Heart left ventricle (tissue), 16 donors: ENCODE measurements at regions not wholly inside any gene's neighbourhood (a gene's known extent, or its start where the extent isn't known, plus 50 kb on each side); places are given as distances from the start of the nearest gene placed in this dataset.
"Not testable (repeated sequence)": the region's sequence is repeated elsewhere in the genome, so short reads cannot be mapped to it uniquely, and the experiment has no call there.

Experiments used
- ATAC-seq, 4 donors: fragments of 200-7000 bp; cut with Tn5 transposase; one replicate each; pipeline ENCODE4 v1.9.1; 2020 to 2022; ENCODE audit warnings: moderate library complexity in 4 of 4, mild to moderate bottlenecking in 3 of 4, moderate number of reproducible peaks in 1 of 4
- DNase-seq, 5 donors: peaks; one replicate each; pipeline ENCODE4 v3.0.0-alpha.2; 2020
- H3K27ac ChIP-seq, 12 donors: fragments of 200-600 bp; sonication (generic) in 4 of 12; one replicate each; pipeline versions ENCODE4 v1.5.0 to v1.8.0; 2016 to 2022; ENCODE audit warnings: mild to moderate bottlenecking in 2 of 12
- H3K27me3 ChIP-seq, 9 donors: fragments of 200-600 bp; sonication (generic) in 2 of 9; one replicate each; pipeline versions ENCODE4 v1.5.1 to v1.8.0; 2016 to 2022; ENCODE audit warnings: mild to moderate bottlenecking in 3 of 9
- H3K36me3 ChIP-seq, 9 donors: fragments of 200-600 bp; sonication (generic) in 2 of 9; one replicate each; pipeline versions ENCODE4 v1.5.0 to v1.8.0; 2018 to 2022; ENCODE audit warnings: mild to moderate bottlenecking in 2 of 9
- H3K4me1 ChIP-seq, 12 donors: fragments of 200-600 bp; sonication (generic) in 4 of 12; one replicate each; pipeline versions ENCODE4 v1.5.0 to v1.8.0; 2016 to 2022; ENCODE audit warnings: mild to moderate bottlenecking in 3 of 12
- H3K4me3 ChIP-seq, 12 donors: fragments of 200-600 bp; sonication (generic) in 4 of 12; one replicate each; pipeline versions ENCODE4 v1.5.0 to v1.8.0; 2017 to 2022; ENCODE audit warnings: mild to moderate bottlenecking in 9 of 12, moderate library complexity in 4 of 12
- H3K9me3 ChIP-seq, 12 donors: fragments of 200-600 bp; sonication (generic) in 4 of 12; one replicate each; pipeline versions ENCODE4 v1.5.0 to v1.8.0; 2016 to 2022; ENCODE audit warnings: mild to moderate bottlenecking in 1 of 12
- WGBS, 4 donors: extraction: QIAGEN DNeasy Blood & Tissue Kit in 2 of 4; methylation state at CpG; one replicate each; pipeline versions ENCODE4 v1.1.5 to v1.1.7; 2013 to 2018; 5-methylcytosine and 5-hydroxymethylcytosine counted together
- intact Hi-C, 10 donors: fragments of 100-400 bp; cut with DNase I; formaldehyde crosslinking; loops; one replicate each; pipeline versions ENCODE4 v1.11.1 to v1.14.2; 2022
- donor health status: ischemic (EF 13 %, LVEDD 7.1; RV severe dilation, severe dysfunction).
- donor health status: healthy with polysubstance abuse.
- donor health status: DM: no; HTN: yes; CAD: no.
- donor health status: DM: no; HTN: no; CAD: no.
- donor health status: ischemic (EF 25% LVEDD 6.9; RV normal size, moderate dysfunction).
- donor health status: ischemic (EF 25% LVEDD 5.7; RV mildly dilated, moderate dysfunction).
- donor health status: healthy.
- donor health status: DM: yes; HTN: yes; CAD: no.
- donor health status: ischemic (EF 35%, LVEDD 5.7; RV mildly dilated, moderate dysfunction).
- donor health status: nonischemic (EF 11% LVEDD 7.7; RV severe dilation, severe dysfunction).
- donor health status: DM: yes; HTN: yes; CAD: no.
- donor health status: PGD.
- donor health status: ischemic (EF 29% LVEDD 5.4; RV normal size, mild dysfunction).
- donor health status: nonischemic (EF 23%, LVEDD 6.1; RV moderate dilation, normal function).

DNA sequence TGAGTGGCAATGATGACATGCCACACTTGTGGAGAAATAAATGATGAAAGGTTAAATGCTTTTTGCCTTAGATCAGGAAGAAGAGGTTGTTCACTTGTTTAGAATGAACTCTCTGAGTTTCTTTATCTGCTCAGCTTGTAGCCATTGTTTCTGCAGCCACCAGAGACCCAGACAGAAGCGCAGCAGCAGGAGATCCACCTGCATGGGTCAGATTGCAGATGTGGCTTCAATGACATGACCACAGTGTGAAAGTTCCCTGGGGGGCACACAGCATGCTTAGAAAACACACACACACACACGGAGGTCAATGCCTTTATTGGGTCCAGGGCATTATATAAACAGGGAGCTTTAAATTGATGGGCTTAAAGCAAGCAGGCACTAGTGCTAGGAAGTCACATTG lies 129.0 kb upstream of the ZNF658 start:
- H3K4me3 ChIP-seq, intact Hi-C loops, DNase-seq, H3K4me1 ChIP-seq, H3K27me3 ChIP-seq, H3K36me3 ChIP-seq, ATAC-seq, H3K9me3 ChIP-seq, H3K27ac ChIP-seq: not testable (repeated sequence)
- 16% methylated on average over 1 of the region's 2 CpGs; no CpG with 5 or more reads in 3 of the 4 donors for WGBS, 4 donors

GRCh38 chr9:66774618-66775017 lies 125.9 kb upstream of the ZNF658 start:
- H3K4me1 ChIP-seq, H3K27ac ChIP-seq, DNase-seq, H3K36me3 ChIP-seq, intact Hi-C loops, H3K27me3 ChIP-seq, H3K4me3 ChIP-seq, ATAC-seq, H3K9me3 ChIP-seq: not testable (repeated sequence)
- 80 to 92% (median 87%) methylated on average over 5 to 7 of the region's 8 CpGs for WGBS, 4 donors

GRCh38 chr9:66779944-66780661 lies 120.4 kb upstream of the ZNF658 start:
- H3K36me3 ChIP-seq, H3K4me1 ChIP-seq, intact Hi-C loops, H3K27ac ChIP-seq, DNase-seq, ATAC-seq, H3K27me3 ChIP-seq, H3K9me3 ChIP-seq, H3K4me3 ChIP-seq: not testable (repeated sequence)
- 91 to 100% (median 93%) methylated on average over 1 to 4 of the region's 7 CpGs; no CpG with 5 or more reads in 1 of the 4 donors for WGBS, 4 donors

- not testable (repeated sequence) for ATAC-seq
Observed at GRCh38 chr9:66781240-66781639, 119.3 kb upstream of the ZNF658 start.

DNA sequence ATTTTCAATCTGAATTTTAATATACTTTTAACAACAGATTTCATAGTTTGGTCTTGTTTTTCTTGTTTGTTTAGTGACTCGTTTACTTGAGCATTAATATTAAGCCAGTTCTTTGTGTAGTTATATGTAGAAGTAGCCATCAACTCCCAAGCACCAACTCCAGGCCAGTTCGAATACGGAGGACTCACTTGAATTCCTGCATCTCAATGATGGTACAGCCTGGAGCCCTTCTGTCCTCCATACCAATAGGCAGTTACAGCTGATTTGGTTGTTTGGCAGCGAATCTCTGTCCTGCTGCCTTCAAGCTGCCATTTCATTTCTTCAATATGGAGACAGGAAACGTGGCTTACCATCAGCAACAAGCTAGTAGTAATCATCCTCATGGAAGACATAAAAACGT lies 118.5 kb upstream of the ZNF658 start:
- H3K9me3 ChIP-seq, H3K4me1 ChIP-seq, ATAC-seq, H3K27me3 ChIP-seq, DNase-seq, intact Hi-C loops, H3K36me3 ChIP-seq, H3K4me3 ChIP-seq: not testable (repeated sequence)
- H3K27ac ChIP-seq, result peak overlapping the region in 1 of 12 donors; percentile 37
- WGBS, 4 donors, result 43 to 77% (median 64%) methylated on average over 3 to 6 of the region's 6 CpGs

More at GRCh38 chr9:66781240-66781639, 119.3 kb upstream of the ZNF658 start:
- H3K9me3 ChIP-seq, H3K4me3 ChIP-seq, H3K27ac ChIP-seq, H3K27me3 ChIP-seq, H3K36me3 ChIP-seq, DNase-seq, intact Hi-C loops, H3K4me1 ChIP-seq: not testable (repeated sequence)
- 0% methylated on average over 1 of the region's 1 CpG for WGBS, 4 donors

GRCh38 chr9:66785603-66786002 lies 114.9 kb upstream of the ZNF658 start:
- H3K9me3 ChIP-seq, H3K4me3 ChIP-seq, H3K4me1 ChIP-seq, DNase-seq, H3K27me3 ChIP-seq, ATAC-seq, H3K27ac ChIP-seq, H3K36me3 ChIP-seq, intact Hi-C loops: not testable (repeated sequence)
- WGBS, 4 donors, result 77 to 81% (median 78%) methylated on average over 3 of the region's 3 CpGs

DNA sequence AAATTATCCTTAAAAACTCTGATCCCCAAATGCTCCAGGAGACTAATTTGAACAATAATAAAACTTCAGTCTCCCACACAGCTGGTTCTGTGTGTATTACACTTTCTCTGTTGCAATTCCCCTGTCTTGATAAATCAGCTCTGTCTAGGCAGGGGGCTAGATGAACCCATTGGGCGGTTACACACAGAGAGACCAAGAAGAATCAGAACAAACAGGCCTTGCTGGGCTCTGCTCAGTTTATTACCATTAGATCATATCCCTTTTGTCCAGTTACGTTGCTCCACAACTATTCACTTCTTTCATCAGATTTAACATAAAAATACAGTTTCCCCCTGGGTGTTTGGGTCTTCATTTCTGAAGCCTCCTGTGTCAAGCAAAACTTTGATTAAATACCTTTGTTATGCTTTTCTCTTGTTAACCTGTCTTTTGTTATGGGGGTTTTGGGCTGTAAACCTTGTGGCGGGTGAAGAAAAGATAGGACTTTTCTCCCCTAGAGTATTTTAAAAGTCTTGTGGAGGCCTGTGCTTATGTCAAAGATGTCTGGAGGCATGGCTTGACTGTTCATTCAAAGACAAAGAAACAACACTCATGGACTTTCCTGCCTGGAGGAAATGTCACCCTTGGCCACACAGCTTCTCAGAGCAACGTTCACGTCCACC lies 109.3 kb upstream of the ZNF658 start:
- H3K36me3 ChIP-seq, H3K27me3 ChIP-seq, H3K4me3 ChIP-seq, intact Hi-C loops, DNase-seq, H3K9me3 ChIP-seq, H3K4me1 ChIP-seq, H3K27ac ChIP-seq, ATAC-seq: not testable (repeated sequence)
- 78 to 85% (median 82%) methylated on average over 1 of the region's 5 CpGs for WGBS, 4 donors

GRCh38 chr9:66794769-66795168 lies 105.8 kb upstream of the ZNF658 start:
- H3K27me3 ChIP-seq, H3K9me3 ChIP-seq, H3K4me3 ChIP-seq, H3K4me1 ChIP-seq, H3K36me3 ChIP-seq, intact Hi-C loops, DNase-seq, ATAC-seq, H3K27ac ChIP-seq: not testable (repeated sequence)
- WGBS, 4 donors, result 18 to 54% (median 40%) methylated on average over 1 to 2 of the region's 2 CpGs

- H3K4me1 ChIP-seq, H3K27ac ChIP-seq, intact Hi-C loops, H3K4me3 ChIP-seq, DNase-seq, H3K27me3 ChIP-seq, H3K9me3 ChIP-seq, H3K36me3 ChIP-seq, ATAC-seq: not testable (repeated sequence)
- WGBS, 4 donors, result 72 to 80% (median 76%) methylated on average over 2 of the region's 3 CpGs
Observed at GRCh38 chr9:66795723-66796503, 104.6 kb upstream of the ZNF658 start.

DNA sequence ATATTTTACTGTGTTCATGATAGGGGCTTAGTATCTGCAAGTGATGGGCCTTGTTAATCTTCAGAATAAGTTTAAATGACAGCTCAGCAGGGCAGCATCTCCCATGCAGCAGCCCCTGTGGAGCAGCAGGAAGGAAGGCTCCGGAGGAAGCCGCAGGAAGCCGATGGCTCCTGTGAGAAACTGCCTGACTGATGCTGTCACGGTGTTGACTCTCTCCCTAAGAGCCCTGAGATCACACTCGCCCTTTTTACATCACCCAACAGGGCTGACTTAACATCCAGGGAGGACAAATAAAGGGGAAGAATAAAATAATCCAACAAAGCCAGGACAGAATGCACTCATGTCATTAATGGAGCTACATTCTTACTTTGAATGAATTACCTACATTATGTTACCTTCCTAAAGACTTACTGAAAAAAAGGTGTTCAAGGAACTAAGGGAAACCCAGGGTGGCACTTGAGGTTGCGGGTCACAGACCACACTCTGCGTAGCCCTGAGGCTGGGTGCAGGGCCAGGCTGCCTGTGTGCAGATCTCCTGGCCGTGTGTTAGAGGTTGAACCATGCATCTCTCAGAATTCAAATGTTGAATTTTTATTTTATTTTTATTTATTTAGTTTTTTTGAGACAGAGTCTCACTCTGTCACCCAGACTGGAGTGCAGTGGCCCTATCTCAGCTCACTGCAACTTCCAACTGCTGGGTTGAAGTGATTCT lies 102.5 kb upstream of the ZNF658 start:
- 30 to 39% (median 35%) methylated on average over 8 of the region's 8 CpGs for WGBS, 4 donors
- H3K4me1 ChIP-seq, H3K4me3 ChIP-seq, DNase-seq, ATAC-seq, H3K9me3 ChIP-seq, H3K36me3 ChIP-seq, H3K27ac ChIP-seq, intact Hi-C loops, H3K27me3 ChIP-seq: not testable (repeated sequence)
